ENCODE measurements at regions not wholly inside any gene's neighbourhood (a gene's known extent, or its start where the extent isn't known, plus 50 kb on each side); places are given as distances from the start of the nearest gene placed in this dataset.

GRCh38 chr11:62033191-62034035 lies 66.0 kb upstream of the FTH1 start:
- TF ChIP-seq, protein P1, sequence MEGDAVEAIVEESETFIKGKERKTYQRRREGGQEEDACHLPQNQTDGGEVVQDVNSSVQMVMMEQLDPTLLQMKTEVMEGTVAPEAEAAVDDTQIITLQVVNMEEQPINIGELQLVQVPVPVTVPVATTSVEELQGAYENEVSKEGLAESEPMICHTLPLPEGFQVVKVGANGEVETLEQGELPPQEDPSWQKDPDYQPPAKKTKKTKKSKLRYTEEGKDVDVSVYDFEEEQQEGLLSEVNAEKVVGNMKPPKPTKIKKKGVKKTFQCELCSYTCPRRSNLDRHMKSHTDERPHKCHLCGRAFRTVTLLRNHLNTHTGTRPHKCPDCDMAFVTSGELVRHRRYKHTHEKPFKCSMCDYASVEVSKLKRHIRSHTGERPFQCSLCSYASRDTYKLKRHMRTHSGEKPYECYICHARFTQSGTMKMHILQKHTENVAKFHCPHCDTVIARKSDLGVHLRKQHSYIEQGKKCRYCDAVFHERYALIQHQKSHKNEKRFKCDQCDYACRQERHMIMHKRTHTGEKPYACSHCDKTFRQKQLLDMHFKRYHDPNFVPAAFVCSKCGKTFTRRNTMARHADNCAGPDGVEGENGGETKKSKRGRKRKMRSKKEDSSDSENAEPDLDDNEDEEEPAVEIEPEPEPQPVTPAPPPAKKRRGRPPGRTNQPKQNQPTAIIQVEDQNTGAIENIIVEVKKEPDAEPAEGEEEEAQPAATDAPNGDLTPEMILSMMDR (IDR thresholded peaks at IDR 0.05) = no peak
- TF ChIP-seq POLR2A (IDR thresholded peaks at IDR 0.05) = no peak

All from tibial nerve (tissue), 3 donors.